Tibial artery (tissue), 4 donors: ENCODE measurements at regions not wholly inside any gene's neighbourhood (a gene's known extent, or its start where the extent isn't known, plus 50 kb on each side); places are given as distances from the start of the nearest gene placed in this dataset.
"Not testable (repeated sequence)": the region's sequence is repeated elsewhere in the genome, so short reads cannot be mapped to it uniquely, and the experiment has no call there.

Source experiments
- DNase-seq, 2 donors: peaks; one replicate each; pipeline ENCODE4 v3.0.0-alpha.2; 2019
- H3K27ac ChIP-seq, 2 donors: fragments of 200-600 bp; sonication (generic) in 1 of 2; 1 replicate in 1 of 2; 2 replicates in 1 of 2; pipeline ENCODE4 v1.5.1; 2018 to 2019; ENCODE audit warnings: mild to moderate bottlenecking in 1 of 2
- H3K27me3 ChIP-seq, 2 donors: fragments of 200-600 bp; sonication (generic) in 1 of 2; one replicate each; pipeline versions ENCODE4 v1.5.1 to v1.6.0; 2016 to 2019
- H3K36me3 ChIP-seq, 3 donors: fragments of 200-600 bp; sonication (generic) in 2 of 3; one replicate each; pipeline ENCODE4 v1.5.1; 2016 to 2019; ENCODE audit warnings: mild to moderate bottlenecking in 2 of 3
- H3K4me1 ChIP-seq, 4 donors: fragments of 200-600 bp; sonication (generic) in 2 of 4; 1 replicate in 3 of 4; 2 replicates in 1 of 4; pipeline ENCODE4 v1.5.1; 2016 to 2019
- H3K4me3 ChIP-seq, 2 donors: fragments of 200-600 bp; sonication (generic) in 1 of 2; 1 replicate in 1 of 2; 2 replicates in 1 of 2; pipeline ENCODE4 v1.5.1; 2018 to 2019; ENCODE audit warnings: mild to moderate bottlenecking in 2 of 2
- H3K9me3 ChIP-seq, 3 donors: fragments of 200-600 bp; sonication (generic) in 1 of 3; one replicate each; pipeline ENCODE4 v1.5.1; 2016 to 2019
- CTCF ChIP-seq, 2 experiments: fragments of 200-600 bp in 1 of 2; fragments of 450-650 bp in 1 of 2; IDR thresholded peaks; one replicate each; pipeline ENCODE4 v1.5.1; 2017 to 2019; ENCODE audit warnings: antibody characterized with exemption in 2 of 2, mild to moderate bottlenecking in 1 of 2, moderate library complexity in 1 of 2
- intact Hi-C: fragments of 100-400 bp; cut with DNase I; formaldehyde crosslinking; loops from one replicate; pipeline ENCODE4 v1.15.0; 2023; ENCODE audit warnings: low total_unique reads

DNA sequence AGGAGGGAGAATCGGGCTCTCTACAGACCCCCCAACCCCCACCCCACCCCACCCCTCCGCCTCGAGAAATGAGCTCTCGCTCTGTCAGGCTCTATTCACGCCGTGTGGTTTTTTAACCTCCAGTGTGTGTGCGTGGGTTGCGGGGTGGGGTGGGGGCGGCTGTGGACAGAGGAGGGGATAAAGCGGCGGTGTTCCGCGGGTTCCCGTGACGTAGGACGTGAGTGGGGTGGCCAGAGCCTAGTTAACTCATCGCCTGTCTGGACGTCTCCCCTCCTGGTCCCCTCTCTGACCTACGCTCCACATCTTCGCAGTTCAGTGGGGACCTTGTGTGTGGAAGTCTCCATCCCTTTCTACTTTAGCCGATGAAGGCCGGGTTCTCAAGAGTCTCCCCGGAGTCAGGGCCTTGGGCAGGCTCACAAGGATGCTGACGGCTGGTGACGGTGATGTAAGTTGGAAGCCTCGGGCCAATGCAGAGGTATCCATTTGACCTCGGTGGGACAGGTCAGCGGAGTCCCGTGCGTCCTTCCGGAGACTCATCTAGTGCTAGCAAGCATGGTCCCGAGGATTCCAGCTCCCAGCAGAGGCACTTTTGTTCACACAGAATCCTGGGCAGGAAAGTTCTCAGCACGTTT, 1507.1 kb upstream of the DEFB115 start:
- intact Hi-C loops = no loop called here
- H3K27me3 ChIP-seq = peaks cover 0 to 5% of the 10 kb centered on the region in 2 donors
- TF ChIP-seq CTCF (IDR thresholded peaks at IDR 0.05) = no peak

DNA sequence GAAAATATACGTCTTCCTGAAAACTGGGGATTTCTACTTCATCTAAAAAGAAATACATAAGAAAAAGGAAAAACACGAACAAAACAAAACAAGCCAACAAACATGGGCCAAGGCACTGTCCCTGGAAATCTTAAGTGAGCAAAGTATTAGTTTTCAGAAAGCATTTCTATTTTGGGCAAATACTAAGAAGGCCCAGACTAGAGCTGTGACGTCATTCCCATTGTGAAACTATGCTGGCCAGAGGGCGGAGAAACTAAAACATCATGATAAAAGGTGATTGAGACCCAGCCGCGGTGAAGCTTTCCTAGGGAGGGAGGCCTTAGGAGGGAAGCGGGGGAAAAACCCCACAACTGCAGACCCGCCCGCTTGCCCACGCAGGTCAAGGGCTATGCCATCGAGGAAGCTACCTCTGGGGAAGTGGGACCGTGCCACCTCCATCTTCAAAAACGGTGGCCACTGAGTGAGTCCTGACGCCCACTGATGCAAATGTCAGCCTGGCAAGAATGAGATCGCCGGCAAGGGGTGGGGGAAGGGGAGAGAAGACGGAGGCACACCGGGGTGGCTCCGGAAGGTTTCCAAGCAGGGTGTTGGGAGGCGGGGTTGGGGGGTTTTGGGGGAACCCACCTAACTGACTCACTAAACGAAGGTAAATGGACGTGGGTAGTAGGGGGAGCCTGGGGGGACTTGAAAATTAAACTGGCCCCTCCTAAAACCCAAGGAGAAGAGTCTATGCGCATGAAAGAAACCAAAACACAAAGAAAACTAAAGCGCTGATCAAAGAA, 1504.6 kb upstream of the DEFB115 start:
- H3K27ac ChIP-seq, H3K9me3 ChIP-seq, H3K36me3 ChIP-seq, H3K27me3 ChIP-seq, intact Hi-C loops, H3K4me1 ChIP-seq, H3K4me3 ChIP-seq: not testable (repeated sequence)
- DNase-seq = peak in 1 of 2 donors; percentile 40

More for the DNA sequence above, 1507.1 kb upstream of the DEFB115 start:
- Histone ChIP-seq H3K9me3 (peaks cover 0 to 4% (median 0%) of the 10 kb centered on the region in 3 donors), H3K4me1 (no peaks in the 10 kb centered on the region), H3K36me3 (no peaks in the 10 kb centered on the region), H3K4me3 (no peak overlapping the region), H3K27ac (no peak overlapping the region)
- DNase-seq = peak in 1 of 2 donors; percentile 44

DNA sequence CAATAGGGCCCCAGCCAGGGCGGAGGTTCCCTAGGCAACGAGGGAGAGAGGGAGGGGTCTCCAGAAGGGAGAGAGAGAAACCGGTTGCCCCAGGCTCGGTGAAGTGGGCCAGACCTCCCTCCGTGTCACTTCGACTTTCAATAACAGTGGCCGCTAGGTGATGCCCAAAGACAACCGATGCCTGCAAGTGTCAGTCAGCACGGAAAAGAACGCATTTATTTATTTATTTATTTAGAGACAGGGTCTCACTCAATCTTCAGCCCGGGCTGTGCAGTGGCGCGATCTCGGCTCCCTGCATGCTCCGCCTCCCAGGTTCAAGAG, 1504.1 kb upstream of the DEFB115 start:
- intact Hi-C loops, DNase-seq, H3K9me3 ChIP-seq, H3K4me3 ChIP-seq, H3K27ac ChIP-seq, H3K4me1 ChIP-seq, H3K36me3 ChIP-seq, H3K27me3 ChIP-seq: not testable (repeated sequence)

GRCh38 chr20:29753879-29754278, 1503.6 kb upstream of the DEFB115 start:
- H3K27ac ChIP-seq, H3K4me1 ChIP-seq, H3K4me3 ChIP-seq, H3K27me3 ChIP-seq, H3K36me3 ChIP-seq, H3K9me3 ChIP-seq, intact Hi-C loops: not testable (repeated sequence)
- peak; percentile 19 to 56 for DNase-seq

GRCh38 chr20:29755854-29756498, 1501.5 kb upstream of the DEFB115 start:
- H3K4me1 ChIP-seq, intact Hi-C loops, H3K27ac ChIP-seq, H3K36me3 ChIP-seq, H3K4me3 ChIP-seq, H3K9me3 ChIP-seq, H3K27me3 ChIP-seq, DNase-seq: not testable (repeated sequence)

DNA sequence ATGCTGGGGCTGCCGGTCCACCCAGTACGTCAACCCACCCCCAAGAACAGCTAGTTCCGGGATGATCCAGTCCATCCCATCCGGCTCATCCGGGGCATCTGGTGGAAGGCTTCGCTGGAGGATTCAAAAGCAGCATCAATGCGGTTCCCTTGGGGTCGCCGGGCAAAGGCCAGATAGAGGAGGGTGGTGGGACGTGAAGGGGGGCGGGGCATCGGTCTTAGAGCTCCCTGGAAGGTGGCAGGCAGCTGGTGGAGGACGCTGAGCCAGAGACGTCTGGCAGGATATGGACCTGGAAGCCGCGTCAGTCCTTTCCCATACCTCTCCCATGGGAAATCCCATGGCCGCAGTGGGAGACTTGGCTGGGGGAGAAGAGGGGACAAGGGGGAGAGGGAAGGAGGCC, 1500.8 kb upstream of the DEFB115 start:
- Histone ChIP-seq H3K36me3 (no peaks in the 10 kb centered on the region), H3K27me3 (peaks cover 0 to 8% of the 10 kb centered on the region in 2 donors), H3K9me3 (peaks cover 0 to 4% (median 0%) of the 10 kb centered on the region in 3 donors), H3K4me3 (no peak overlapping the region), H3K4me1 (no peaks in the 10 kb centered on the region), H3K27ac (no peak overlapping the region)
- intact Hi-C loops = no loop called here
- DNase-seq = peak in 1 of 2 donors; percentile 51
- no peak for TF ChIP-seq CTCF (IDR thresholded peaks at IDR 0.05)

DNA sequence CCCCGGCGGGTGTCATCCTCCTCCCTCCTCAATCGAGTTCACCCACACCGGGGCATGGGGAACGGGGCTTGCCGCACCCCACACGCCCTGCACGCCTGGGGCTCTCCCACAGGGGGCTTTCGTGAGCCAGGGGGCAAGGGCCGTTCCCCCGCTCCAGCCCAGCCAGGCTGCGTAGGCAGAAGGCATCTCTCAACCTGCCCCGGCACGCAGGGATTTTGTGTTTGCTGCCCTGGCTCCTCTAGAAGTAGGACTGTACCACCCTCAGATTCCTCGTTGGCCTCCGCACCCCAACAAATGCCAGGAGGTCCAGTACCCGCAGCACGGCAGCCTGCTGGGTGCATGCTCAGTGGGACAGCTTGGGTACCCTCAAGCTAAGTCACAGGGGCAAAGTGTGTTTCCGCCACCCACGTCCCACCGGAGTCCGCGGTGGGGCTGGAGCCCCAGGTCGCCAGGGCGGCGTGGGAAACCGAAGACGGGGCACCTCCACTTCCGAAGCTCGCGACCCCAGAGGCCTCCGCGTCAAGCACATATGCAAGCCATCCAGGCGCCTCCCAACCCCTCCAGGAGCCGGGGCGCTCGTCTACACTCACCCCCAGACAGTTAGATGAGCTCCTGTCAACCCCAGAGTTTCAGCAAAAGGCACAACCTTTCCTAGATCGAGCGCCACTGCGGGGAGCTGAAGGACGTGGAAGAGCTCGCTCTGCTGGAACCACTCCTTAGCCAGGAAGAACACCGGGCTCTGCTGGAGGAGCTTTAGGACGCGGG, 1495.7 kb upstream of the DEFB115 start:
- H3K4me3 ChIP-seq, H3K27ac ChIP-seq, H3K36me3 ChIP-seq, intact Hi-C loops, DNase-seq, H3K4me1 ChIP-seq, H3K9me3 ChIP-seq: not testable (repeated sequence)
- peaks cover 0 to 13% of the 10 kb centered on the region in 2 donors for H3K27me3 ChIP-seq

DNA sequence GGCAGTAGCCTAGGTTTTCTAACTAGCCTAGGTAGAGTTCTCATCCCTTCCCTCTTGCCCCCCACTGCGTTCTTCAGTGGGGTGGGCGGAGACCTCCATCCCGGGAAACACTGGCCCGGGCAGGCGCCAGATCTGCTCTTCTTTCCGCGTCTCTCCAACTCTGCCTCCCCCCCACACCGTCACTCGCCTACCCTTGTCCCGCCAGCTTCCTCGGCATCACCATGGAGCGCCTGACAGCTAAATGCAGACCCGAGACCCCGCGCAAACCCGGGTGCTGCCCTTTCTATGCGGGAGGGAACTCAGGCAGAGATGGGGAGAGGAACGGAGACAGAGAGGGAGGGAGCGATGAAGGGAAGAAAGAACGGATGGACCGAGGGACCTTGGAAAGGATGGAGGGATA, 1494.8 kb upstream of the DEFB115 start:
- no peak for DNase-seq
- H3K36me3 ChIP-seq = no peaks in the 10 kb centered on the region
- intact Hi-C loops = no loop called here
- peaks cover 0 to 5% (median 0%) of the 10 kb centered on the region in 3 donors for H3K9me3 ChIP-seq
- no peak overlapping the region for H3K4me3 ChIP-seq
- no peak for TF ChIP-seq CTCF (IDR thresholded peaks at IDR 0.05)
- H3K27ac ChIP-seq = no peak overlapping the region
- no peaks in the 10 kb centered on the region for H3K4me1 ChIP-seq
- H3K27me3 ChIP-seq = peaks cover 0 to 13% of the 10 kb centered on the region in 2 donors
